GM12878 (cell line): ENCODE measurements at regions not wholly inside any gene's neighbourhood (a gene's known extent, or its start where the extent isn't known, plus 50 kb on each side); places are given as distances from the start of the nearest gene placed in this dataset.
A peak's percentile ranks its signal among the peaks of the same experiment; 100 is the strongest.

ENCODE experiments used
- ATAC-seq: fragments of 200-7000 bp; cut with Tn5 transposase; 3 replicates; pipeline ENCODE4 v1.9.1; 2020; ENCODE audit warnings: mild to moderate bottlenecking, moderate library complexity
- BruUV-seq: library from RNA; stranded (reverse); fragments of 400-500 nt; replicated peaks from 2 replicates; lab custom pipeline; 2021; lab: Mats Ljungman, UMichigan
- CTCF ChIA-PET: fragments of 300-600 bp; sonication (Branson Sonifier 250); formaldehyde crosslinking; extraction: SDS; loops from one replicate; lab custom pipeline; 2021; ENCODE audit warnings: inconsistent platforms; lab: Yijun Ruan, JAX
- POLR2A ChIA-PET: fragments of 350-600 bp; formaldehyde crosslinking; extraction: SDS; loops from one replicate; lab custom pipeline; 2021; ENCODE audit warnings: inconsistent platforms; lab: Charles Lee
- RAD21 ChIA-PET: fragments of 300-600 bp; sonication (Branson Sonifier 250); formaldehyde crosslinking; loops from one replicate; lab custom pipeline; 2023; ENCODE audit warnings: antibody characterized with exemption; ENCODE audit not compliant: unreplicated experiment; lab: Charles Lee
- SMC1A ChIA-PET: fragments of 300-600 bp; sonication (Branson Sonifier 250); formaldehyde crosslinking; loops from one replicate; lab custom pipeline; 2023; ENCODE audit not compliant: unreplicated experiment, uncharacterized antibody; lab: Charles Lee
- DNase-seq: peaks from one replicate; pipeline ENCODE4 v3.0.0-alpha.2; 2011; ENCODE audit warnings: low read depth, low spot score
- FAIRE-seq: peaks from 3 replicates; lab custom pipeline; 2011; peaks lifted over from hg19 to GRCh38; lab: Jason Lieb, UNC
- H2AFZ ChIP-seq: 2 replicates; pipeline ENCODE4 v1.6.0; 2011; ENCODE audit warnings: low read depth, low read length, control low read depth; ENCODE audit not compliant: control insufficient read depth
- H3K27ac ChIP-seq: 2 replicates; pipeline ENCODE4 v1.5.1; 2011; ENCODE audit warnings: control low read depth; ENCODE audit not compliant: control insufficient read depth, insufficient read depth
- H3K27me3 ChIP-seq, 2 experiments: replicated peaks in 1 of 2; 2 replicates each; pipeline versions ENCODE4 v1.6.0 to v1.6.1; 2011; ENCODE audit warnings: low read length in 1 of 2; ENCODE audit not compliant: control insufficient read depth in 2 of 2, insufficient read depth in 2 of 2
- H3K36me3 ChIP-seq, 2 experiments: 2 replicates each; pipeline ENCODE4 v1.5.1; 2011; ENCODE audit warnings: low read length in 1 of 2; ENCODE audit not compliant: control insufficient read depth in 2 of 2, insufficient read depth in 2 of 2
- H3K4me1 ChIP-seq: 2 replicates; pipeline ENCODE4 v1.6.1; 2011; ENCODE audit warnings: mild to moderate bottlenecking, low read length, moderate library complexity, mixed read lengths; ENCODE audit not compliant: control insufficient read depth, insufficient read depth
- H3K4me2 ChIP-seq: 2 replicates; pipeline ENCODE4 v1.6.0; 2011; ENCODE audit warnings: control low read depth; ENCODE audit not compliant: control insufficient read depth, insufficient read depth
- H3K4me3 ChIP-seq: fragments of 200-600 bp; sonication (generic); 2 replicates; pipeline ENCODE4 v1.5.1; 2016
- H3K79me2 ChIP-seq: 2 replicates; pipeline ENCODE4 v1.6.0; 2011; ENCODE audit warnings: low read length; ENCODE audit not compliant: control insufficient read depth, insufficient read depth
- H3K9ac ChIP-seq: 2 replicates; pipeline ENCODE4 v1.8.0; 2011; ENCODE audit warnings: low read length, control low read depth, mixed read lengths; ENCODE audit not compliant: control insufficient read depth, insufficient read depth
- H3K9me3 ChIP-seq: replicated peaks from 3 replicates; pipeline ENCODE4 v1.5.1; 2011; ENCODE audit warnings: mild to moderate bottlenecking, low read length; ENCODE audit not compliant: control insufficient read depth, insufficient read depth
- H4K20me1 ChIP-seq: 2 replicates; pipeline ENCODE4 v1.6.0; 2011; ENCODE audit not compliant: control insufficient read depth, insufficient read depth
- CUX1 ChIP-seq: IDR thresholded peaks from 2 replicates; pipeline ENCODE4 v1.6.1; 2012; ENCODE audit warnings: improper control_type of control experiment, low read depth, low read length; ENCODE audit not compliant: insufficient replicate concordance
- E2F8 ChIP-seq: fragments of 450-650 bp; IDR thresholded peaks from 2 replicates; pipeline ENCODE4 v1.6.1; 2018; ENCODE audit warnings: mild to moderate bottlenecking, low read depth, moderate library complexity; ENCODE audit not compliant: partially characterized antibody
- ELK1 ChIP-seq: IDR thresholded peaks from 2 replicates; pipeline ENCODE4 v1.6.1; 2012; ENCODE audit warnings: low read depth, low read length, improper control_type of control experiment
- ETV6 ChIP-seq, 2 experiments: fragments of 450-650 bp in 1 of 2; IDR thresholded peaks in 1 of 2; conservative IDR thresholded peaks in 1 of 2; 2 replicates each; pipeline ENCODE4 v1.6.1; 2014; ENCODE audit warnings: antibody characterized with exemption in 1 of 2, borderline replicate concordance in 1 of 2, low read depth in 1 of 2, mild to moderate bottlenecking in 1 of 2, moderate library complexity in 1 of 2
- KAT2A ChIP-seq: conservative IDR thresholded peaks from 2 replicates; pipeline ENCODE4 v1.6.1; 2011; ENCODE audit warnings: low read depth, low read length; ENCODE audit not compliant: control insufficient read depth
- RAD21 ChIP-seq: IDR thresholded peaks from 2 replicates; pipeline ENCODE4 v1.6.1; 2011; ENCODE audit warnings: mild to moderate bottlenecking, low read depth, low read length, moderate library complexity; ENCODE audit not compliant: insufficient read depth
- RUNX3 ChIP-seq: IDR thresholded peaks from 2 replicates; pipeline ENCODE4 v1.6.1; 2012; ENCODE audit warnings: low read length, inconsistent platforms
- ZNF274 ChIP-seq: IDR thresholded peaks from one replicate; pipeline ENCODE4 v1.8.0; 2011; ENCODE audit not compliant: insufficient read length, insufficient read depth
- WGBS: methylation state at CpG from one replicate; pipeline ENCODE4 v1.1.6; 2016; ENCODE audit warnings: low lambda C conversion rate; ENCODE audit not compliant: insufficient replicate concordance, insufficient coverage; ENCODE audit errors: missing lambda C conversion rate; 5-methylcytosine and 5-hydroxymethylcytosine counted together
- in situ Hi-C: fragments of 300-500 bp; cut with MboI; formaldehyde crosslinking; loops from 9 replicates; pipeline ENCODE4 v1.14.3; 2018; ENCODE audit warnings: mixed read lengths
- intact Hi-C: fragments of 100-400 bp; cut with micrococcal nuclease; formaldehyde crosslinking; loops from one replicate; pipeline ENCODE4 v1.14.2; 2022; ENCODE audit not compliant: unreplicated experiment
- TF ChIP-seq, protein P1 (sequence below): IDR thresholded peaks from 2 replicates; pipeline ENCODE4 v1.6.1; 2011; ENCODE audit warnings: borderline replicate concordance, low read depth, mild to moderate bottlenecking, moderate library complexity, mixed read lengths, low read length; ENCODE audit not compliant: insufficient read depth; ENCODE audit errors: extremely low read length

DNA sequence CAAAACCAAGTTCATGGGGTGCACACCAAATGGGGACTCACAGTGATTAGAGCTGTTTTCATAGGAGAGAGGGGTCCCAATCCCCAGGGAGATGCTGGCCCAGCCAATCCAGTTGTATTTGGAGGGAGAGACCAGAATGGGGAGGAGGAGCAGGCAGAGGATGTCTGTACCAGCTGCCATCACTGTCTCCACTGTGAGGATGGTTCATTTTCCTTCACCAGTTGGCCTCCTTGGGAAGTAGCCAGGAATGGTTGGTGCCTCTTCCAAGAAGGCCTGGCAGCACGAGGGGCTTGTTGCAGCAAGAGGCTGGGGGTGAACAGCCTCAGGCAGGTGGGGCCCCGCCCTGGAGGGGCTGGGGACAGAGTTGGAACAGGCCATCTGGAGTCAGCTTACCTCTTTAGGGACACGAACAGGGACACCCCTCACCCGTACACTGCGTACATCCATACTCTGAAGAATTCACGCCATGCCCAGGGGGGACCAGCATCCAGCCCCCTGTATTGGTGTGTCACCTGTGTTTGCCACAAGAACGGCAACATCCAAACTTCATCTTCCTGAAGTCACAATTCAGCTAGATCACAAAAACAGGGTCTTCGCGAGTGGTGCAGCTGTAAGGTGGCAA, 161.7 kb upstream of the ZNF236 start (continued):
- no peak for TF ChIP-seq E2F8
- no peak for TF ChIP-seq KAT2A
- no peak for TF ChIP-seq ZNF274

DNA sequence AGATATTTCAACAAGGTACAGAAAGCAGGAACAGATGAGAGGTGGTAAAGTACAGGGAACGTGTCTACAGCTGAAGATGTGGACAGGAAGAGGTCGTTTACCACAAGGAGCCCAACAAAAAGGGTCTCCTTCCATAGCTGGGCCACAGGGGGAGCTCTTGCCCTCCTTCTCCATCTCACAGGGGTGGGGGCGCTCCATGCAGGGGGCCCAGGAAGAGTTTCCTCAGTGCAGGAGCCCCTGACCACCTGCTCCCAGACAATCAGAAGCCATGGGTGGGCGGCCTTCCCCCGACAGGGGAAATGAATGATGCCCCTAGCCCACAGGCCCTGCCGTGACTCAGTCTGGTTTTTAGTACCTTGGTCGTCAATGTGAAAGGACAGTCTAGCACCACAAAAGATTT, 163.6 kb upstream of the ZNF516 start:
- Histone ChIP-seq H4K20me1 (no peaks in the 10 kb centered on the region), H3K36me3 (no peaks in the 10 kb centered on the region), H3K79me2 (no peaks in the 10 kb centered on the region), H3K4me2 (no peak overlapping the region), H3K4me3 (no peak overlapping the region), H3K27ac (no peak overlapping the region), H3K27me3 (peaks cover 4% of the 10 kb centered on the region in 2 experiments; a peak in 3 of 4 replicates), H2AFZ (no peak overlapping the region), H3K9me3 (no peaks in the 10 kb centered on the region), H3K4me1 (peaks cover 5% of the 10 kb centered on the region; the same call in 1 of the 2 replicates), H3K9ac (no peak overlapping the region)
- ChIA-PET RAD21 (interaction anchor here (1.0 kb wide), 1 partner anchor 51 kb away, joined by 3 read pairs; no protein-coding TSS in a partner anchor), CTCF (interaction anchor here (0.6 to 2.1 kb wide), 7 partner anchors 8 to 899 kb away, joined by 3 to 10 read pairs (median 5); no protein-coding TSS in a partner anchor), POLR2A (no interaction called here), SMC1A (interaction anchor here (0.8 to 1.9 kb wide), 2 partner anchors 29 to 51 kb away, joined by 4 to 5 read pairs; no protein-coding TSS in a partner anchor)
- DNase-seq (no peak), FAIRE-seq (no peak), ATAC-seq (peak; percentile 66; the same call in 1 of the 3 replicates)
- no TSS peak for BruUV-seq
- 14% methylated on average over 7 of the region's 7 CpGs for WGBS
- in situ Hi-C loops: no loop called here
- intact Hi-C loops: no loop called here
- peak; percentile 20; the same call in 1 of the 2 replicates for TF ChIP-seq RAD21
- peak; percentile 19; the same call in 1 of the 2 replicates for TF ChIP-seq RUNX3
- no peak for TF ChIP-seq ELK1
- TF ChIP-seq, protein P1, sequence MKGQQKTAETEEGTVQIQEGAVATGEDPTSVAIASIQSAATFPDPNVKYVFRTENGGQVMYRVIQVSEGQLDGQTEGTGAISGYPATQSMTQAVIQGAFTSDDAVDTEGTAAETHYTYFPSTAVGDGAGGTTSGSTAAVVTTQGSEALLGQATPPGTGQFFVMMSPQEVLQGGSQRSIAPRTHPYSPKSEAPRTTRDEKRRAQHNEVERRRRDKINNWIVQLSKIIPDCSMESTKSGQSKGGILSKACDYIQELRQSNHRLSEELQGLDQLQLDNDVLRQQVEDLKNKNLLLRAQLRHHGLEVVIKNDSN: no peak
- TF ChIP-seq CUX1: no peak
- TF ChIP-seq ETV6 (conservative IDR thresholded peaks at IDR 0.05 in 1 of 2, IDR thresholded peaks at IDR 0.05 in 1 of 2; ENCODE audit: borderline replicate concordance in 1 of 2, low read depth in 1 of 2): no peak
